ENCODE measurements at regions not wholly inside any gene's neighbourhood (a gene's known extent, or its start where the extent isn't known, plus 50 kb on each side); places are given as distances from the start of the nearest gene placed in this dataset.

DNA sequence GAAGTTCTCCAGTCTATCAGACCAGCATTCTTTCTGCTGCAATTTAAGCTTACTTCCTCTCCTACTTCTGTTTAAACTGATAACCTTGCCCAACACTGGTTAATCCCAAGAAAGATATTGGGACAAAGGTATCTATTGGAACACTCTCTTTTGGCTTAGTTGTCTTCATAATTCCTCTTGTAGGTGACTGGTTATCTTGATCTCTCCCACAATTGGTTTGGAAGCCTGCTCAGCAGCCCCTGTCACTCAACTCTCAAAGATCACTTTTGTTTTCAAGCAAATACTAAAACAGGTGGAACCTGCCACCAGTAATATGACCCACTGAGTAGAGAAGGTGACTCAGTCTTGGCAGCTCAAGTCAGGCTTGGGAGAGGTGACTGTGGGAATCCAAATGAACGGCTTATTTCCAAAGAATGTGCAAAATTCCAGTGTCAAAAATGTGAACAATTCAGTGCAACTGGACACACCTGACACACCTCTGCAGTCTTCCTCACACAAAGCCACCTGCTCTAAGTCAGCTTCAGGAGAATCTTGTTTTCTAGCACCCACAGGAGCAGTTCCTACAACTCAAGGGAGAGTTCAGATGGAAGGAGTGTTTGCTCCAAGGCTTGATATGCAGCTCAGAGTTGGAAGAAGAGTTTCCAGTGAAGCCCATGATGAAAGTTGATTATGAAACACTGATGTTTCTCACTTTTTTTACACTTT, 83.2 kb upstream of the SLC38A2 start:
- no peak for TF ChIP-seq CTCF (IDR thresholded peaks at IDR 0.05; ENCODE audit: control extremely low read depth in 1 of 3, insufficient read depth in 1 of 3, low read depth in 1 of 3, low read length in 3 of 3)
- TF ChIP-seq ZNF274 (IDR thresholded peaks at IDR 0.05; ENCODE audit: borderline replicate concordance, extremely low read depth, low read length) = no peak
- TF ChIP-seq POLR2AphosphoS5 (IDR thresholded peaks at IDR 0.05; ENCODE audit: low read depth, low read length) = no peak
- TF ChIP-seq POLR2A (IDR thresholded peaks at IDR 0.05; ENCODE audit: control extremely low read depth in 1 of 2, low read depth in 2 of 2, low read length in 2 of 2) = no peak
- TF ChIP-seq GABPA (IDR thresholded peaks at IDR 0.05; ENCODE audit: borderline replicate concordance, insufficient read depth, low read length) = no peak
